ENCODE measurements at regions not wholly inside any gene's neighbourhood (a gene's known extent, or its start where the extent isn't known, plus 50 kb on each side); places are given as distances from the start of the nearest gene placed in this dataset.
A peak's percentile ranks its signal among the peaks of the same experiment; 100 is the strongest.
"Not testable (repeated sequence)": the region's sequence is repeated elsewhere in the genome, so short reads cannot be mapped to it uniquely, and the experiment has no call there.

- no peak for DNase-seq (ENCODE audit: low read depth)
Measured at GRCh38 chr2:200173691-200174090, 132.8 kb upstream of the SPATS2L start.

- no peak for DNase-seq (ENCODE audit: low read depth)
Measured at GRCh38 chr2:200174433-200175216, 131.9 kb upstream of the SPATS2L start.

GRCh38 chr2:200177971-200178911 lies 128.3 kb upstream of the SPATS2L start:
- DNase-seq (ENCODE audit: low read depth) = peak; percentile 21

GRCh38 chr2:200179151-200179550 lies 127.3 kb upstream of the SPATS2L start:
- no peak for DNase-seq (ENCODE audit: low read depth)

- DNase-seq (ENCODE audit: low read depth) = no peak
Measured at GRCh38 chr2:200180943-200181342, 125.5 kb upstream of the SPATS2L start.

- DNase-seq (ENCODE audit: low read depth) = no peak
Measured at GRCh38 chr2:200181755-200182154, 124.7 kb upstream of the SPATS2L start.

GRCh38 chr2:200184748-200185627 lies 121.5 kb upstream of the SPATS2L start:
- DNase-seq (ENCODE audit: low read depth) = no peak

- no peak for DNase-seq (ENCODE audit: low read depth)
Measured at GRCh38 chr2:200185628-200186000, 120.9 kb upstream of the SPATS2L start.

- DNase-seq (ENCODE audit: low read depth) = no peak
Measured at GRCh38 chr2:200186002-200186401, 120.5 kb upstream of the SPATS2L start.

GRCh38 chr2:200188876-200189275 lies 117.6 kb upstream of the SPATS2L start:
- DNase-seq (ENCODE audit: low read depth) = no peak

- DNase-seq (ENCODE audit: low read depth) = peak; percentile 21
Measured at GRCh38 chr2:200189964-200190363, 116.5 kb upstream of the SPATS2L start.

- no peak for DNase-seq (ENCODE audit: low read depth)
Measured at GRCh38 chr2:200193331-200193730, 113.2 kb upstream of the SPATS2L start.

- no peak for DNase-seq (ENCODE audit: low read depth)
Measured at GRCh38 chr2:200193791-200194190, 112.7 kb upstream of the SPATS2L start.

- no peak for DNase-seq (ENCODE audit: low read depth)
Measured at GRCh38 chr2:200194746-200195145, 111.7 kb upstream of the SPATS2L start.

GRCh38 chr2:200199005-200199404 lies 107.5 kb upstream of the SPATS2L start:
- DNase-seq (ENCODE audit: low read depth) = no peak

GRCh38 chr2:200199576-200200263 lies 106.8 kb upstream of the SPATS2L start:
- no peak for DNase-seq (ENCODE audit: low read depth)

- not testable (repeated sequence) for DNase-seq (ENCODE audit: low read depth)
Measured at GRCh38 chr2:200201839-200202238, 104.7 kb upstream of the SPATS2L start.

- no peak for DNase-seq (ENCODE audit: low read depth)
Measured at GRCh38 chr2:200203381-200203827, 103.1 kb upstream of the SPATS2L start.

GRCh38 chr2:200208041-200208440 lies 98.5 kb upstream of the SPATS2L start:
- DNase-seq (ENCODE audit: low read depth) = no peak

GRCh38 chr2:200209030-200209429 lies 97.5 kb upstream of the SPATS2L start:
- no peak for DNase-seq (ENCODE audit: low read depth)

- DNase-seq (ENCODE audit: low read depth) = no peak
Measured at GRCh38 chr2:200211643-200212042, 94.8 kb upstream of the SPATS2L start.
